Stomach smooth muscle (tissue), 2 donors: ENCODE measurements at regions not wholly inside any gene's neighbourhood (a gene's known extent, or its start where the extent isn't known, plus 50 kb on each side); places are given as distances from the start of the nearest gene placed in this dataset.
"Not testable (repeated sequence)": the region's sequence is repeated elsewhere in the genome, so short reads cannot be mapped to it uniquely, and the experiment has no call there.

Source experiments
- H3K27ac ChIP-seq: one replicate; pipeline ENCODE4 v1.7.0; 2013; ENCODE audit warnings: mild to moderate bottlenecking, low read length, inconsistent platforms
- H3K27me3 ChIP-seq, 2 donors: one replicate each; pipeline ENCODE4 v1.7.0; 2013; ENCODE audit warnings: low read length in 2 of 2; ENCODE audit not compliant: insufficient read depth in 2 of 2, control insufficient read depth in 1 of 2
- H3K36me3 ChIP-seq, 2 donors: one replicate each; pipeline ENCODE4 v1.7.0; 2013; ENCODE audit warnings: low read length in 2 of 2; ENCODE audit not compliant: control insufficient read depth in 2 of 2, insufficient read depth in 2 of 2
- H3K4me1 ChIP-seq: one replicate; pipeline ENCODE4 v1.7.0; 2013; ENCODE audit warnings: low read length; ENCODE audit not compliant: control insufficient read depth, insufficient read depth
- H3K4me3 ChIP-seq, 2 donors: one replicate each; pipeline ENCODE4 v1.7.0; 2013; ENCODE audit warnings: low read length in 2 of 2
- H3K9ac ChIP-seq, 2 donors: one replicate each; pipeline ENCODE4 v1.7.0; 2013; ENCODE audit warnings: low read length in 2 of 2, mild to moderate bottlenecking in 1 of 2
- H3K9me3 ChIP-seq, 2 donors: one replicate each; pipeline ENCODE4 v1.7.0; 2013; ENCODE audit warnings: low read length in 2 of 2; ENCODE audit not compliant: control insufficient read depth in 2 of 2
- donor health status: healthy.
- donor health status: Pancreatic carcinoma.

- H3K36me3 ChIP-seq, H3K27ac ChIP-seq, H3K4me3 ChIP-seq, H3K9me3 ChIP-seq, H3K9ac ChIP-seq, H3K27me3 ChIP-seq, H3K4me1 ChIP-seq: not testable (repeated sequence)
Measured at GRCh38 chr3:75388486-75389124, 275.5 kb upstream of the FRG2C start.

- H3K27ac ChIP-seq, H3K9me3 ChIP-seq, H3K9ac ChIP-seq, H3K27me3 ChIP-seq, H3K4me3 ChIP-seq, H3K36me3 ChIP-seq, H3K4me1 ChIP-seq: not testable (repeated sequence)
Measured at GRCh38 chr3:75393288-75393694, 270.8 kb upstream of the FRG2C start.

- not testable (repeated sequence) for H3K36me3 ChIP-seq, H3K9me3 ChIP-seq, H3K27ac ChIP-seq, H3K4me1 ChIP-seq, H3K27me3 ChIP-seq, H3K4me3 ChIP-seq, H3K9ac ChIP-seq
Measured at GRCh38 chr3:75394102-75394501, 270.0 kb upstream of the FRG2C start.

DNA sequence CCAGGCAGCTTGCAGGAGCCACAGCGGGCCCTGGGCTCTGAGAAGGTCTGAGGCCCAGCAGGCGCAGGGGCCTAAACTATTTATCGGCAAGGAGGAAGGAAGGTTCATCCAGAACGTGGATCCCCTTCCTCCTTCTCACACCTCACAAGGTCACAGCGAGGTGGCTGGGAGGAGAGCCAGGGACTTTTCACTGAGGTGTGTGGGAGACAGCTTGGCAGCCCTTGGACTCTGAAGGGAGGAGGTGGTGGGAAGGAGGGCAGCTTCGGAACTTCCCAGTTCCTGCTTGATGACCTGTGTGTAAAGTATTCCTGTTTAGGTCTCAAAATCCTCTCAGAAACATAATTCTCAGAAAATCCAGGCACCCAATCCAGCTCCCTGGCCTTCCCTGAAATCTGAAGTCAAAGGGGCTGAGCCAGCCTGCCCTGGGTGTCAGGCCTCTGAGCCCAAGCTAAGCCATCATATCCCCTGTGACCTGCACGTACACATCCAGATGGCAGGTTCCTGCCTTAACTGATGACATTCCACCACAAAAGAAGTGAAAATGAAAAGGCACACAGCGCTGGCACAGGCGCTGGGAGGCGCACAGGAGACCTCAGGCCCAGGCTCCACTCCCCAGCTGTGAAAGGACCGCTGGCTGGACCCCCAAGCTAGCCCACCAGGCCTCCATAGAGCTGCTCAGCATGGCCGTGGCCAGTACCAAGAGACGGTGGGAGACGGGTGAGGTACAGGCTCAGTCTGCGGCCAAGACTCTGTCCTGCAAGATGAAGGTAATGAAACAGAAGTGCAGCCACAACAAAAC is 269.4 kb upstream of the FRG2C start:
- not testable (repeated sequence) for H3K9ac ChIP-seq, H3K36me3 ChIP-seq, H3K9me3 ChIP-seq, H3K4me1 ChIP-seq, H3K4me3 ChIP-seq, H3K27ac ChIP-seq, H3K27me3 ChIP-seq

DNA sequence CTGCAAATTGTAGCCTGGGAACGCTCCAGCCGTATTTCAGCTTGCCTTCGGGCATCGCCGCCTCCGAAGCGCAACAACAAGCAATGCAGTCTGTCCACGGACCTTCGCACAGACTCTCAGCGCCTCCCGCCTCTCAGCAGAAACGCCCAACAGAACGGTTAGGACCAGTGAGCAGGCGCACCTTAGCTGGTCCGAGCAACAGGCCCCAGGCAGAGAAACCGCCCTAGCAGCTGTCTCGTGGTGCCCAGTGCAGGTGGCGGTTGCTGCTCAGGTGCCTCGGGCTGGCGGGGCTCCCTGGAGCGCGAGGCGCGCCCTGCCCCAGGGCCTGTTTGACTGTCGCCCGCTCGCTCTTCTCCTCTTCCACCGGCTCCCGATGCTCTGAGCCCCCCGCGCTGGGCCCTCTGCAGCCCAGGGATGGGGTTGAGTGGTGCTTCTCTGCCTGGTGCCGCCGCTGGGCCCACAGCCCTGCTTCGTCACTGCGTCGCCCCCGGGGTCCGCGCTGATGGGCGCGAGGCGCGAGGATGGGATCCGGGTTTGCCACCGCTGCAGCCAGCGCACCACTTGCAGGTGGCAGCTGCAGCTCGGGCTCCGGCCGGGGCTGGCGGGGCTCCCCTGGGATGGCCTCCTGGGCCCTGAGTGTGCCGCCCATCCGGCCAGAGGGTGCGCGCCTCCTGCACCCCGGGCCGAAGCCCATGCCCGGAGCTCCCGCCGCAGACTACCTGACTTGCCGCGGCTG is 268.4 kb upstream of the FRG2C start:
- no peak overlapping the region for H3K9ac ChIP-seq
- H3K4me3 ChIP-seq, result no peak overlapping the region
- H3K36me3 ChIP-seq, result no peaks in the 10 kb centered on the region
- H3K4me1 ChIP-seq, result no peaks in the 10 kb centered on the region
- H3K9me3 ChIP-seq, result no peaks in the 10 kb centered on the region
- peaks cover 0 to 2% of the 10 kb centered on the region in 2 donors for H3K27me3 ChIP-seq
- H3K27ac ChIP-seq, result no peak overlapping the region

DNA sequence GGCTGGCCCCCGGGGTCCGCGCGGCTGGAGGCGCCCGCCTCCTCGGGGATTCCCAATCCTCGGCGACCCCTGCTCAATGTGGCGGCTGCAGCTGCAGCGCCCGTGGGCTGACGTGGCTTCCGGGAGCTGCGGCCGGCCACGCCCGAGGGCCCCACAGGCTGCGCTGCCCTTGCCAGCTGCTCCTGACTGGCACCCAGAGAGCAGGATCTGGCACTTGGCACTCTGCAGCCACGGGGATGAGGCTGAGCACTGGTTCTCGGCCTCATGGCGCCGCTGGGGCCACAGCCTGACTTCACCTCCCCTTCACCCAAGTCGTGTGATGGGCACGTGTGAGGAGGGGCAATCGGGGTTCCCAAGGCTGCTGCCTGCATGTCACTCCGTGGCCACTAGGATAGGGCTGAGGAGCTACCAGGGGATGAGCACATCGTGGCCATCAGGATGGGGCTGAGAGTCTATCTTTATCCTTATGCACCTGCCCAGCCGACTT is 267.8 kb upstream of the FRG2C start:
- Histone ChIP-seq H3K4me3 (no peak overlapping the region), H3K36me3 (no peaks in the 10 kb centered on the region), H3K27ac (no peak overlapping the region), H3K9ac (no peak overlapping the region), H3K27me3 (peaks cover 0 to 2% of the 10 kb centered on the region in 2 donors), H3K9me3 (no peaks in the 10 kb centered on the region), H3K4me1 (no peaks in the 10 kb centered on the region)

- H3K36me3 ChIP-seq, H3K27ac ChIP-seq, H3K9me3 ChIP-seq, H3K4me3 ChIP-seq, H3K4me1 ChIP-seq, H3K9ac ChIP-seq, H3K27me3 ChIP-seq: not testable (repeated sequence)
Measured at GRCh38 chr3:75397486-75397885, 266.6 kb upstream of the FRG2C start.

- H3K27ac ChIP-seq, H3K9me3 ChIP-seq, H3K9ac ChIP-seq, H3K36me3 ChIP-seq, H3K4me1 ChIP-seq, H3K4me3 ChIP-seq, H3K27me3 ChIP-seq: not testable (repeated sequence)
Measured at GRCh38 chr3:75422101-75422945, 241.8 kb upstream of the FRG2C start.

- H3K4me1 ChIP-seq, H3K27me3 ChIP-seq, H3K4me3 ChIP-seq, H3K9ac ChIP-seq, H3K9me3 ChIP-seq, H3K27ac ChIP-seq, H3K36me3 ChIP-seq: not testable (repeated sequence)
Measured at GRCh38 chr3:75425379-75425778, 238.7 kb upstream of the FRG2C start.

DNA sequence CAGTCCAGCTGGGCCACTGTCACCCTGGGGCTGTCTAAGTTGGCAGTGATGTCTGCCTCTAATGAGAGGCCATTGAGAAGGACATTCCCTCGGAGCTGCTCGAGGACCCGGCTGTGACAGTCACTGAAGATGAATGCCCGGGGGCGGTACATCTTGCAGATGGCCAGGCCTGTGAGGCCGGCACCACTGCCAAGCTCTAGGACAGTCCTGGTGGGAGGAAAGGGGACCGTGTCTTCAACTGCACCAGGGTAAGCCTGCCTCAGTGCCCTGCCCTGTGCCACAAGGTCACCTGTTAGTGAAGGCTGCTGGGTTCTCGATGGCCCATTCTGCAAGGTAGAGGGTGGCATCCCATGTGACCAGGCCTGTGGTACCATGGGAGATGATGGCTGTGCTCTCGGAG is 236.6 kb upstream of the FRG2C start:
- not testable (repeated sequence) for H3K27me3 ChIP-seq, H3K36me3 ChIP-seq, H3K27ac ChIP-seq, H3K4me1 ChIP-seq, H3K9me3 ChIP-seq, H3K4me3 ChIP-seq, H3K9ac ChIP-seq
